Heart right ventricle (tissue), 16 donors: ENCODE measurements at regions not wholly inside any gene's neighbourhood (a gene's known extent, or its start where the extent isn't known, plus 50 kb on each side); places are given as distances from the start of the nearest gene placed in this dataset.
"Not testable (repeated sequence)": the region's sequence is repeated elsewhere in the genome, so short reads cannot be mapped to it uniquely, and the experiment has no call there.

Source experiments
- ATAC-seq, 8 donors: fragments of 200-7000 bp; cut with Tn5 transposase; one replicate each; pipeline ENCODE4 v1.9.1; 2020; ENCODE audit warnings: mild to moderate bottlenecking in 8 of 8, moderate library complexity in 8 of 8, moderate number of reproducible peaks in 1 of 8
- DNase-seq, 2 donors: peaks; one replicate each; pipeline ENCODE4 v3.0.0-alpha.2; 2020
- H3K27ac ChIP-seq, 10 donors: fragments of 200-600 bp; sonication (generic) in 2 of 10; one replicate each; pipeline versions ENCODE4 v1.5.0 to v1.8.0; 2020 to 2022; ENCODE audit warnings: mild to moderate bottlenecking in 3 of 10
- H3K27me3 ChIP-seq, 7 donors: fragments of 200-600 bp; one replicate each; pipeline ENCODE4 v1.8.0; 2021 to 2022; ENCODE audit warnings: mild to moderate bottlenecking in 2 of 7
- H3K36me3 ChIP-seq, 9 donors: fragments of 200-600 bp; sonication (generic) in 1 of 9; one replicate each; pipeline versions ENCODE4 v1.5.0 to v1.8.0; 2020 to 2022; ENCODE audit warnings: mild to moderate bottlenecking in 2 of 9
- H3K4me1 ChIP-seq, 9 donors: fragments of 200-600 bp; sonication (generic) in 1 of 9; one replicate each; pipeline versions ENCODE4 v1.5.0 to v1.8.0; 2020 to 2022; ENCODE audit warnings: mild to moderate bottlenecking in 4 of 9
- H3K4me3 ChIP-seq, 10 donors: fragments of 200-600 bp; sonication (generic) in 2 of 10; one replicate each; pipeline versions ENCODE4 v1.5.0 to v1.8.0; 2020 to 2022; ENCODE audit warnings: mild to moderate bottlenecking in 7 of 10, moderate library complexity in 2 of 10
- H3K9me3 ChIP-seq, 11 donors: fragments of 200-600 bp in 10 of 11; sonication (generic) in 2 of 11; one replicate each; pipeline versions ENCODE4 v1.5.0 to v1.8.0; 2013 to 2022; ENCODE audit warnings: mild to moderate bottlenecking in 2 of 11, control low read depth in 1 of 11, moderate library complexity in 1 of 11
- WGBS, 2 donors: extraction: QIAGEN DNeasy Blood & Tissue Kit; methylation state at CpG; one replicate each; pipeline ENCODE4 v1.1.7; 2013; ENCODE audit warnings: inconsistent platforms in 1 of 2; 5-methylcytosine and 5-hydroxymethylcytosine counted together
- intact Hi-C, 10 donors: fragments of 100-400 bp; cut with DNase I; formaldehyde crosslinking; loops; one replicate each; pipeline versions ENCODE4 v1.11.1 to v1.14.2; 2022
- TF ChIP-seq, protein P1 (sequence below), 9 donors: fragments of 200-600 bp; sonication (generic) in 2 of 9; IDR thresholded peaks; one replicate each; pipeline versions ENCODE4 v1.5.0 to v1.8.0; 2021 to 2022; ENCODE audit warnings: antibody characterized with exemption in 9 of 9, mild to moderate bottlenecking in 5 of 9, moderate library complexity in 1 of 9
- donor health status: Arrhythmogenic right ventricular cardiomyopathy.
- donor health status: ischemic (EF 13 %, LVEDD 7.1; RV severe dilation, severe dysfunction).
- donor health status: healthy with polysubstance abuse.
- donor health status: DM: no; HTN: yes; CAD: no.
- donor health status: DM: no; HTN: no; CAD: no.
- donor health status: ischemic (EF 25% LVEDD 6.9; RV normal size, moderate dysfunction).
- donor health status: ischemic (EF 25% LVEDD 5.7; RV mildly dilated, moderate dysfunction).
- donor health status: healthy.
- donor health status: DM: yes; HTN: yes; CAD: no.
- donor health status: Ischemic cardiomyopathy.
- donor health status: ischemic (EF 35%, LVEDD 5.7; RV mildly dilated, moderate dysfunction).
- donor health status: nonischemic (EF 11% LVEDD 7.7; RV severe dilation, severe dysfunction).
- donor health status: DM: yes; HTN: yes; CAD: no.
- donor health status: PGD.
- donor health status: ischemic (EF 29% LVEDD 5.4; RV normal size, mild dysfunction).
- donor health status: nonischemic (EF 23%, LVEDD 6.1; RV moderate dilation, normal function).

DNA sequence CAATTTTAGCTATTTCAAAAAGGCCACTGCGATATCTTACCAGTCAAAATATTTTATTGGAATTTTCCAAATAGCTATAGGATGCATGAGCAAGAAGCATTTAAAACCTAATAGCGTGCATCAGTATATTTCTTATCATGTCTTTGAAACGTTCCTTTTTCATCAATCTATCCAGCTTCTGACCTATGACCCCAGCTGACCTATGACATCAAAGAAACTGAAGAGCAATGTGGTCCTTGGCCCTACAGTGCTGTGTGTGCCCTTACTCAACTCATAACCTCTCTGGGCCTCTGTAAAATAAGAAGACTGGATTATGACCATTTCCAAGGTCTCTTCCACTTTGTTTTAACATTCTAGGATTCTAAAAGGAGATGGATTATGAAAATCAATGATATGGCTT is 118.2 kb downstream of the ZNF22 start:
- peaks cover 0 to 6% (median 0%) of the 10 kb centered on the region in 7 donors for H3K27me3 ChIP-seq
- no peaks in the 10 kb centered on the region for H3K9me3 ChIP-seq
- intact Hi-C loops: no loop called here
- 46 to 70% methylated on average over 3 of the region's 3 CpGs for WGBS, 2 donors
- TF ChIP-seq, protein P1, sequence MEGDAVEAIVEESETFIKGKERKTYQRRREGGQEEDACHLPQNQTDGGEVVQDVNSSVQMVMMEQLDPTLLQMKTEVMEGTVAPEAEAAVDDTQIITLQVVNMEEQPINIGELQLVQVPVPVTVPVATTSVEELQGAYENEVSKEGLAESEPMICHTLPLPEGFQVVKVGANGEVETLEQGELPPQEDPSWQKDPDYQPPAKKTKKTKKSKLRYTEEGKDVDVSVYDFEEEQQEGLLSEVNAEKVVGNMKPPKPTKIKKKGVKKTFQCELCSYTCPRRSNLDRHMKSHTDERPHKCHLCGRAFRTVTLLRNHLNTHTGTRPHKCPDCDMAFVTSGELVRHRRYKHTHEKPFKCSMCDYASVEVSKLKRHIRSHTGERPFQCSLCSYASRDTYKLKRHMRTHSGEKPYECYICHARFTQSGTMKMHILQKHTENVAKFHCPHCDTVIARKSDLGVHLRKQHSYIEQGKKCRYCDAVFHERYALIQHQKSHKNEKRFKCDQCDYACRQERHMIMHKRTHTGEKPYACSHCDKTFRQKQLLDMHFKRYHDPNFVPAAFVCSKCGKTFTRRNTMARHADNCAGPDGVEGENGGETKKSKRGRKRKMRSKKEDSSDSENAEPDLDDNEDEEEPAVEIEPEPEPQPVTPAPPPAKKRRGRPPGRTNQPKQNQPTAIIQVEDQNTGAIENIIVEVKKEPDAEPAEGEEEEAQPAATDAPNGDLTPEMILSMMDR (IDR thresholded peaks at IDR 0.05): no peak
- ATAC-seq (no peak), DNase-seq (no peak)
- no peaks in the 10 kb centered on the region for H3K36me3 ChIP-seq
- H3K4me1 ChIP-seq: no peaks in the 10 kb centered on the region
- H3K4me3 ChIP-seq: no peak overlapping the region
- H3K27ac ChIP-seq: no peak overlapping the region

DNA sequence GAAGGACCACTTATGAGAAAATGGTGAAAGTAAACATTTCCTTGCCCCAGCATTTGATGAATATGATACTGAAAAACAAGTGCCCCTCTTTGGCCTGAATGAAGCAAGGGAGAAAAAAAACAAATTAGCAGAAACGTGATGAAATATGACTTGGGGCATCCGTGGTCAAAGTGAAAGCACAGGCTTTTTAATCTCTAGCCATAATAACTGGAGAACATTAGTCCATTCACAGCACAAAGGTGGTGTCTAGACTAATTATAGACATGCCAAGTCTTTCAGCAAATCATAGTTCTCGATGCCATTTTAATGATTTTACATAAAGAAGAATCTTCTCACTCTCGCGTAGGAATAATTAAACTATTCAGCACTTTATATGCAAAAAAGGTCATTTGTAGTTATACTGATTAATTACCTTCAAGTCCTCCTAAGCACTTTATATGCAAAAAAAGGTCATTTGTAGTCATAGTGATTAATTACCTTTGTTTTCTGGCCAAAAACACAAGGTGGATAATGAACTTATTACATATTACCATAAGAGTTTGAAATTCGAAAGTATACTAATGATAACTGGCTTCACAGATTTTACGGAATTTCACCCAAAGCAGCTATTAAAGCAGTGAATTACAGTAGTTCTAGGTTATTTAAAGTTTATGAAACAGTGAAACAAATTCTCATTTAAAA is 121.6 kb downstream of the ZNF22 start:
- H3K4me1 ChIP-seq, H3K9me3 ChIP-seq, intact Hi-C loops, H3K36me3 ChIP-seq, DNase-seq, ATAC-seq, H3K4me3 ChIP-seq, H3K27me3 ChIP-seq, H3K27ac ChIP-seq: not testable (repeated sequence)
- WGBS, 2 donors: 94 to 95% methylated on average over 5 of the region's 7 CpGs

DNA sequence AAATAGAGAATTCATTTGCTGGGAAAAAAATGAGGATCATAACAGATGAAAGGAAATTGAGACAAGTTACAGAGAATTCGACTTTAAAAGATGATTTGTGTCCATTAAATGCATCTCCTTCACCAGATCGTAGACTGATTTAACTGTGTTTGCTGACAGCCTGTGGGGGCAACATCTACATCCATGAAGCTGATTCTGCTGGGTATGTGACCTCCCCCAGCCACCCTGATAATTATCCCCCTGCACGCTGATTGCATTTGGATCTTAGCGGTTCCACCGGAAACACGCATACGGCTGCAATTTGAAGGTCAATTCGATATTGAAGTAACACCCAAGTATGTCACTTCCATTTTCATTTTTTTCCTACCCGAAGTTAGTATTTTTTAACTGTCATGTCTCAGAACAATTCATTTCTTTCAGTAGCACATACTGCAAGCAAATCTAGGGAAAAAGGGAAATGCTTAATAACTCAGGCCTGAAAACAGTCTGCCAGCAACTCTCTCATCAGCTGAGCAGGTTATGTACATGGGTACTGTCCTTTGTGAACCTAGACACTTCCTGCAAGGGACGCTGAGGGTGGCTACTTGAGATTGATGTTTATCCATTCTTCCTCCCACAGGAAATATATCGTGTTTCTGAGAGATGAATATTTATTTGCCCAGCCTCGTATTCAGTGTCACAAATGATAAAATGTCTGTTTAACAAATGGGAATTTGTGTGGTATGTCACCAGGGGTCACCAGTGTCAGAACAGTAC is 134.9 kb downstream of the ZNF22 start:
- no peak for ATAC-seq
- no peak for DNase-seq
- TF ChIP-seq, protein P1 (IDR thresholded peaks at IDR 0.05): no peak
- Histone ChIP-seq H3K36me3 (no peaks in the 10 kb centered on the region), H3K9me3 (no peaks in the 10 kb centered on the region), H3K27ac (no peak overlapping the region), H3K27me3 (peaks cover 0 to 4% (median 0%) of the 10 kb centered on the region in 7 donors), H3K4me3 (peak overlapping the region in 1 of 10 donors; percentile 6), H3K4me1 (no peaks in the 10 kb centered on the region)
- intact Hi-C loops: no loop called here
- WGBS, 2 donors: 45 to 60% methylated on average over 12 of the region's 12 CpGs

DNA sequence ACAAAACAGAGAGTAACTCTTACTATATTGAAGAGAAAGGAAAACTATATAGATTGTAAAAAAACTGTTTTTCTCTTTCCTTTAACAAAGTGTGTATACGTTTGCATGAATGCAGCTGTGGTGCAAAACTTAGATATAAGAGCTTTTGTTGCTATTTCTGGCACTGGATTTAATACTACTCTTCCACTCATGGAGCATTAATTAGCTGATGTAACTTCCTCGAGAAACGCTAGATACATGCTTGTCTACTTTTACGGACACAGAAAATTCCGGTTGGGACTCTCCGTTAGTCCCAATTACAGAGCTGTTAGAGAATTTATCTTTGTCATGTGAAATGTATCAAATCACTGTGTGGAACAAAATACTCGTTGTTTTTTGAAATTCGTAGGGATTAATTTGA is 135.5 kb downstream of the ZNF22 start:
- peak overlapping the region in 1 of 10 donors; percentile 6 for H3K4me3 ChIP-seq
- intact Hi-C loops: no loop called here
- no peaks in the 10 kb centered on the region for H3K9me3 ChIP-seq
- WGBS, 2 donors: 39 to 46% methylated on average over 8 of the region's 8 CpGs
- ATAC-seq (no peak), DNase-seq (no peak)
- H3K36me3 ChIP-seq: no peaks in the 10 kb centered on the region
- no peak overlapping the region for H3K27ac ChIP-seq
- H3K27me3 ChIP-seq: peaks cover 0 to 4% (median 0%) of the 10 kb centered on the region in 7 donors
- TF ChIP-seq, protein P1 (IDR thresholded peaks at IDR 0.05): no peak
- no peaks in the 10 kb centered on the region for H3K4me1 ChIP-seq
